ENCODE measurements at regions not wholly inside any gene's neighbourhood (a gene's known extent, or its start where the extent isn't known, plus 50 kb on each side); places are given as distances from the start of the nearest gene placed in this dataset.

- Histone ChIP-seq H3K9ac (ENCODE audit: low read length) (no peak overlapping the region), H3K36me3 (ENCODE audit: control insufficient read depth, insufficient read depth, low read length) (no peaks in the 10 kb centered on the region), H3K9me3 (ENCODE audit: control insufficient read depth, insufficient read depth, low read depth, low read length) (peaks cover 7% of the 10 kb centered on the region), H3K4me3 (ENCODE audit: low read depth, low read length) (no peak overlapping the region), H3K27me3 (ENCODE audit: control insufficient read depth, insufficient read depth, low read length) (no peaks in the 10 kb centered on the region), H3K27ac (ENCODE audit: low read depth, low read length) (no peak overlapping the region), H3K4me1 (ENCODE audit: control insufficient read depth, insufficient read depth, low read length) (no peaks in the 10 kb centered on the region)
These were observed 290.4 kb downstream of the MAP2K6 start for GRCh38 chr17:69704935-69705334.

DNA sequence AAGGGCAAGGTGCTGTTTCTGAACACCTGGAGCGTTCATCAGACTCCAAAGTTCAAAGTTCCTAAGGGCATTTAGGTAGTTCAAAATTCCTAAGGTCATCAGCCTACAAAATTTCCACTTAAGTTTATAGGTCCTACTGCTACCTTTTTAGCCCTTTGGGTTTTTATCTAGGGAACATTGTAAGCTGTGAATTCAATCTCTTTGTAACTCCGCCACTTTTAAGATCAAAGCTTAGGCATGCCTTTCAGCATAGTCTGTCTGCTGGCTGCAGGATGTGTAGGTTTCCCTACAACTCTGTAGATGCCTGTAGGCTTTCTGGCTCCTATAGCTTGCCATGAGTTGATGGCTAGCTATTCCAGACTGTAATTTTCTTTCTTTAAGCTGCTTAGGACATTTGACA is 291.6 kb downstream of the MAP2K6 start:
- no peaks in the 10 kb centered on the region for H3K4me1 ChIP-seq (ENCODE audit: control insufficient read depth, insufficient read depth, low read length)
- H3K36me3 ChIP-seq (ENCODE audit: control insufficient read depth, insufficient read depth, low read length), result no peaks in the 10 kb centered on the region
- no peaks in the 10 kb centered on the region for H3K9me3 ChIP-seq (ENCODE audit: control insufficient read depth, insufficient read depth, low read depth, low read length)
- no peak overlapping the region for H3K4me3 ChIP-seq (ENCODE audit: low read depth, low read length)
- no peaks in the 10 kb centered on the region for H3K27me3 ChIP-seq (ENCODE audit: control insufficient read depth, insufficient read depth, low read length)
- no peak overlapping the region for H3K9ac ChIP-seq (ENCODE audit: low read length)
- H3K27ac ChIP-seq (ENCODE audit: low read depth, low read length), result no peak overlapping the region

- H3K36me3 ChIP-seq (ENCODE audit: control insufficient read depth, insufficient read depth, low read length), result no peaks in the 10 kb centered on the region
- H3K27ac ChIP-seq (ENCODE audit: low read depth, low read length), result no peak overlapping the region
- no peak overlapping the region for H3K9ac ChIP-seq (ENCODE audit: low read length)
- H3K27me3 ChIP-seq (ENCODE audit: control insufficient read depth, insufficient read depth, low read length), result no peaks in the 10 kb centered on the region
- no peak overlapping the region for H3K4me3 ChIP-seq (ENCODE audit: low read depth, low read length)
- no peaks in the 10 kb centered on the region for H3K4me1 ChIP-seq (ENCODE audit: control insufficient read depth, insufficient read depth, low read length)
- H3K9me3 ChIP-seq (ENCODE audit: control insufficient read depth, insufficient read depth, low read depth, low read length), result no peaks in the 10 kb centered on the region
These were observed 294.9 kb downstream of the MAP2K6 start for GRCh38 chr17:69709441-69709840.

- no peaks in the 10 kb centered on the region for H3K4me1 ChIP-seq (ENCODE audit: control insufficient read depth, insufficient read depth, low read length)
- peaks cover 2% of the 10 kb centered on the region for H3K9me3 ChIP-seq (ENCODE audit: control insufficient read depth, insufficient read depth, low read depth, low read length)
- no peaks in the 10 kb centered on the region for H3K27me3 ChIP-seq (ENCODE audit: control insufficient read depth, insufficient read depth, low read length)
- no peak overlapping the region for H3K27ac ChIP-seq (ENCODE audit: low read depth, low read length)
- no peak overlapping the region for H3K9ac ChIP-seq (ENCODE audit: low read length)
- no peaks in the 10 kb centered on the region for H3K36me3 ChIP-seq (ENCODE audit: control insufficient read depth, insufficient read depth, low read length)
- H3K4me3 ChIP-seq (ENCODE audit: low read depth, low read length), result no peak overlapping the region
These were observed 296.4 kb downstream of the MAP2K6 start for GRCh38 chr17:69710926-69711325.

DNA sequence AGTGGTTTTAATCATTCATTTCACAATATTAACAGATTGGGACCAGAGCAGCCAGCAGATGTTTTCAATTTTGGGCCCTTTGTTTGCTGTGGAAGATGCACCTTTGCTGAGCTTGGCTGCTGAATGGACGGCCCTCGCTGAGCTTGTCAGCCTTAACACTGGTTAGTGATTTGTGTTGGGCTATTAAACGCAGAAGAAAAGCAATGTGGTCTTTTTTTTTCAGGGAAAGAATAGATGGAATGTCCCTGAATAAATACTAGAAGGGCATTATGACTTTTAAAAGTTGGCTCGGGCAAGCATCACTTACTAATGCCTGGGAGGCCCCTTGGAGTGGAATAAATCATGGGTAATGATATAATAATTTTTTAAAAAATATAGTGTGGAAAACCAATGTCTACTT is 297.0 kb downstream of the MAP2K6 start:
- Histone ChIP-seq H3K27me3 (ENCODE audit: control insufficient read depth, insufficient read depth, low read length) (no peaks in the 10 kb centered on the region), H3K9ac (ENCODE audit: low read length) (no peak overlapping the region), H3K4me3 (ENCODE audit: low read depth, low read length) (no peak overlapping the region), H3K27ac (ENCODE audit: low read depth, low read length) (no peak overlapping the region), H3K9me3 (ENCODE audit: control insufficient read depth, insufficient read depth, low read depth, low read length) (peaks cover 4% of the 10 kb centered on the region), H3K4me1 (ENCODE audit: control insufficient read depth, insufficient read depth, low read length) (no peaks in the 10 kb centered on the region), H3K36me3 (ENCODE audit: control insufficient read depth, insufficient read depth, low read length) (no peaks in the 10 kb centered on the region)

DNA sequence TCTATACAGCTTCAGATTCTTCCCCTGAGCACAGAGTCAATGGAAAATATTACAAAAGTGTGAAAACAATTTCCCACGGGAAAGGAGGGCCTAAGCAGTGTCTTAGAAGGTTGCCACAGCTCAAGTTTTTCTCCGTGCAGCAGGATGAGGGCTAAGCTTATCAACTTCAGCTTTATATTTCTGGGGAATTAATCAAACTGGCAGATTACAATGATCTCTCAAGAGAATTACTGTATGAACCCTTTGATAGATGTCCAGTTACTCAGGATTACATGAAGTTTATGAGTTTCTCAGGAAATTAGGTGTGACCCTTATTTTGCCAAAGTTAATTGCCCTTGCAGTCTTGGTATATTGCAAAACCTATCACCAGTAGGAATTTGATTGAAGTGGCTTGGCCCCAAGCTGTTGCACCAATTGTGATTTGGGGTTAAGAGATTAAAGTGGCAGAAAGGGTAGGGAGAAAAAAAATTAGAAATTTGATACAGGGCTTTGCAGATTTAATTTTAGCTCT is 298.4 kb downstream of the MAP2K6 start:
- Histone ChIP-seq H3K9ac (ENCODE audit: low read length) (no peak overlapping the region), H3K27me3 (ENCODE audit: control insufficient read depth, insufficient read depth, low read length) (no peaks in the 10 kb centered on the region), H3K9me3 (ENCODE audit: control insufficient read depth, insufficient read depth, low read depth, low read length) (peaks cover 4% of the 10 kb centered on the region), H3K36me3 (ENCODE audit: control insufficient read depth, insufficient read depth, low read length) (no peaks in the 10 kb centered on the region), H3K27ac (ENCODE audit: low read depth, low read length) (no peak overlapping the region), H3K4me3 (ENCODE audit: low read depth, low read length) (no peak overlapping the region), H3K4me1 (ENCODE audit: control insufficient read depth, insufficient read depth, low read length) (no peaks in the 10 kb centered on the region)

GRCh38 chr17:69713815-69714214 is 299.3 kb downstream of the MAP2K6 start:
- Histone ChIP-seq H3K27ac (ENCODE audit: low read depth, low read length) (no peak overlapping the region), H3K9ac (ENCODE audit: low read length) (no peak overlapping the region), H3K27me3 (ENCODE audit: control insufficient read depth, insufficient read depth, low read length) (no peaks in the 10 kb centered on the region), H3K9me3 (ENCODE audit: control insufficient read depth, insufficient read depth, low read depth, low read length) (peaks cover 4% of the 10 kb centered on the region), H3K36me3 (ENCODE audit: control insufficient read depth, insufficient read depth, low read length) (no peaks in the 10 kb centered on the region), H3K4me1 (ENCODE audit: control insufficient read depth, insufficient read depth, low read length) (no peaks in the 10 kb centered on the region), H3K4me3 (ENCODE audit: low read depth, low read length) (no peak overlapping the region)

DNA sequence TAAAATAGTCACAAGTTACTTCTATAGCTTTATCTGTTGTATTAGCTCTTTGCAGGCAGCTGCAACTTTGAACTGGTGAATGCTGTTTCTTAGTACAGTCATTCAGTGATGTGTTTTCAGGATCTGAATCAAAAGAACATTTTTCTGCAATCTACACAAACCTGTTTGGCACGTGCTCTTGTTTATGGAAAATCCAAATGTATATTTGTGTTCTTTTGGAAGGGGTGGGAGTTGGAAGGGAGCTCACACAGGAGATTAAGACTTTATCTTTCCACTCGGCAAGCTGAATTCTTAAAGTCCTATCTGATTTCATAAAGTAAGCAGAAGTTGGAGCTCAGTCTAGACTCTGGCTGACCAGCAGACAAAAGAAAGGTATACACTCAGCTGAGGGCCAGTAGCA is 300.2 kb downstream of the MAP2K6 start:
- peaks cover 4% of the 10 kb centered on the region for H3K9me3 ChIP-seq (ENCODE audit: control insufficient read depth, insufficient read depth, low read depth, low read length)
- H3K27ac ChIP-seq (ENCODE audit: low read depth, low read length), result no peak overlapping the region
- H3K4me1 ChIP-seq (ENCODE audit: control insufficient read depth, insufficient read depth, low read length), result no peaks in the 10 kb centered on the region
- H3K27me3 ChIP-seq (ENCODE audit: control insufficient read depth, insufficient read depth, low read length), result no peaks in the 10 kb centered on the region
- no peak overlapping the region for H3K9ac ChIP-seq (ENCODE audit: low read length)
- H3K4me3 ChIP-seq (ENCODE audit: low read depth, low read length), result no peak overlapping the region
- H3K36me3 ChIP-seq (ENCODE audit: control insufficient read depth, insufficient read depth, low read length), result no peaks in the 10 kb centered on the region

DNA sequence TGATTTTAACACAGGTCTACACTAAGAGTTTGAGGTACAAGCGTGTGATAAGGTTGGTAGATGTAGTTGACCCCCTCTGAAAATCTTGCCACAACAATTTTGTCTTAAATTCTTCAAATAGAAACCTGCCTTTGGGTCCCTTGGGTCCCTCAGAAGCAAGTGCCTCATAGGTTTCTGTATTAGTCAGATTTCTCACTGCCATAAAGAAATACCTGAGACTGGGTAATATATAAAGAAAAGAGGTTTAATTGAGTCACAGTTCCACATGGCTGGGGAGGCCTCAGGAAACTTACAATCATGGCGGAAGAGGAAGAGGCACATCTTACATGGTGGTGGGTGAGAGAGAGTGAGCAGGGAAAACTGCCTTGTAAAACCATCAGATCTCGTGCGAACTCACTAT is 301.2 kb downstream of the MAP2K6 start:
- Histone ChIP-seq H3K4me3 (ENCODE audit: low read depth, low read length) (no peak overlapping the region), H3K36me3 (ENCODE audit: control insufficient read depth, insufficient read depth, low read length) (no peaks in the 10 kb centered on the region), H3K27me3 (ENCODE audit: control insufficient read depth, insufficient read depth, low read length) (no peaks in the 10 kb centered on the region), H3K9ac (ENCODE audit: low read length) (no peak overlapping the region), H3K4me1 (ENCODE audit: control insufficient read depth, insufficient read depth, low read length) (no peaks in the 10 kb centered on the region), H3K27ac (ENCODE audit: low read depth, low read length) (no peak overlapping the region), H3K9me3 (ENCODE audit: control insufficient read depth, insufficient read depth, low read depth, low read length) (peaks cover 4% of the 10 kb centered on the region)

- Histone ChIP-seq H3K27ac (ENCODE audit: low read depth, low read length) (no peak overlapping the region), H3K4me1 (ENCODE audit: control insufficient read depth, insufficient read depth, low read length) (no peaks in the 10 kb centered on the region), H3K9me3 (ENCODE audit: control insufficient read depth, insufficient read depth, low read depth, low read length) (peaks cover 4% of the 10 kb centered on the region), H3K9ac (ENCODE audit: low read length) (no peak overlapping the region), H3K4me3 (ENCODE audit: low read depth, low read length) (no peak overlapping the region), H3K27me3 (ENCODE audit: control insufficient read depth, insufficient read depth, low read length) (no peaks in the 10 kb centered on the region), H3K36me3 (ENCODE audit: control insufficient read depth, insufficient read depth, low read length) (no peaks in the 10 kb centered on the region)
These were observed 302.1 kb downstream of the MAP2K6 start for GRCh38 chr17:69716556-69716955.

GRCh38 chr17:69717214-69717613 is 302.7 kb downstream of the MAP2K6 start:
- Histone ChIP-seq H3K4me3 (ENCODE audit: low read depth, low read length) (no peak overlapping the region), H3K9me3 (ENCODE audit: control insufficient read depth, insufficient read depth, low read depth, low read length) (peaks cover 4% of the 10 kb centered on the region), H3K4me1 (ENCODE audit: control insufficient read depth, insufficient read depth, low read length) (no peaks in the 10 kb centered on the region), H3K9ac (ENCODE audit: low read length) (no peak overlapping the region), H3K27me3 (ENCODE audit: control insufficient read depth, insufficient read depth, low read length) (no peaks in the 10 kb centered on the region), H3K27ac (ENCODE audit: low read depth, low read length) (no peak overlapping the region), H3K36me3 (ENCODE audit: control insufficient read depth, insufficient read depth, low read length) (no peaks in the 10 kb centered on the region)

- Histone ChIP-seq H3K9me3 (ENCODE audit: control insufficient read depth, insufficient read depth, low read depth, low read length) (peaks cover 4% of the 10 kb centered on the region), H3K4me3 (ENCODE audit: low read depth, low read length) (no peak overlapping the region), H3K27me3 (ENCODE audit: control insufficient read depth, insufficient read depth, low read length) (no peaks in the 10 kb centered on the region), H3K4me1 (ENCODE audit: control insufficient read depth, insufficient read depth, low read length) (no peaks in the 10 kb centered on the region), H3K27ac (ENCODE audit: low read depth, low read length) (no peak overlapping the region), H3K36me3 (ENCODE audit: control insufficient read depth, insufficient read depth, low read length) (no peaks in the 10 kb centered on the region), H3K9ac (ENCODE audit: low read length) (no peak overlapping the region)
These were observed 303.3 kb downstream of the MAP2K6 start for GRCh38 chr17:69717819-69718218.
